Left ventricle myocardium superior (tissue), 1 donor: ENCODE measurements at regions not wholly inside any gene's neighbourhood (a gene's known extent, or its start where the extent isn't known, plus 50 kb on each side); places are given as distances from the start of the nearest gene placed in this dataset.
"Not testable (repeated sequence)": the region's sequence is repeated elsewhere in the genome, so short reads cannot be mapped to it uniquely, and the experiment has no call there.

Source experiments
- ATAC-seq: fragments of 200-7000 bp; cut with Tn5 transposase; one replicate; pipeline ENCODE4 v1.9.1; 2020; ENCODE audit warnings: mild to moderate bottlenecking, moderate library complexity
- DNase-seq: peaks from one replicate; pipeline ENCODE4 v3.0.0-alpha.2; 2020
- intact Hi-C: fragments of 100-400 bp; cut with micrococcal nuclease; formaldehyde crosslinking; loops from one replicate; pipeline ENCODE4 v1.11.0; 2022
- donor health status: DM: no; HTN: yes; CAD: no; lungs with severe emphysema.

GRCh38 chr10:109062371-109062770, 860.9 kb downstream of the XPNPEP1 start:
- DNase-seq, result no peak
- no peak for ATAC-seq
- intact Hi-C loops, result no loop called here

- intact Hi-C loops, result no loop called here
- ATAC-seq (no peak), DNase-seq (no peak)
Observed at GRCh38 chr10:109055243-109055642, 868.1 kb downstream of the XPNPEP1 start.

GRCh38 chr10:109047856-109048255, 875.5 kb downstream of the XPNPEP1 start:
- no peak for ATAC-seq
- no peak for DNase-seq
- intact Hi-C loops, result no loop called here

- ATAC-seq, intact Hi-C loops, DNase-seq: not testable (repeated sequence)
Observed at GRCh38 chr10:109046427-109046826, 876.9 kb downstream of the XPNPEP1 start.

GRCh38 chr10:109040622-109041021, 882.7 kb downstream of the XPNPEP1 start:
- DNase-seq (no peak), ATAC-seq (no peak)
- intact Hi-C loops, result no loop called here

- intact Hi-C loops, result no loop called here
- no peak for DNase-seq
- ATAC-seq, result no peak
Observed at GRCh38 chr10:109037978-109038377, 885.3 kb downstream of the XPNPEP1 start.

- ATAC-seq, result no peak
- intact Hi-C loops, result no loop called here
- no peak for DNase-seq
Observed at GRCh38 chr10:109030581-109031210, 892.6 kb downstream of the XPNPEP1 start.

- intact Hi-C loops, result no loop called here
- ATAC-seq, result no peak
Observed at GRCh38 chr10:109029870-109030269, 893.4 kb downstream of the XPNPEP1 start.

GRCh38 chr10:109027534-109028185, 895.7 kb downstream of the XPNPEP1 start:
- ATAC-seq, result no peak
- no peak for DNase-seq
- intact Hi-C loops, result no loop called here

More at GRCh38 chr10:109029870-109030269, 893.4 kb downstream of the XPNPEP1 start:
- no peak for DNase-seq

- ATAC-seq (no peak), DNase-seq (no peak)
- intact Hi-C loops, result no loop called here
Observed at GRCh38 chr10:109025172-109025571, 898.1 kb downstream of the XPNPEP1 start.

GRCh38 chr10:109022417-109023049, 900.8 kb downstream of the XPNPEP1 start:
- intact Hi-C loops, result no loop called here
- ATAC-seq, result no peak
- DNase-seq, result no peak

- DNase-seq (no peak), ATAC-seq (no peak)
- intact Hi-C loops, result loop anchor here (5.0 kb wide), 1 partner anchor 122 kb away; no protein-coding TSS in a partner anchor
Observed at GRCh38 chr10:109019001-109019424, 904.3 kb downstream of the XPNPEP1 start.

- DNase-seq (no peak), ATAC-seq (no peak)
- intact Hi-C loops, result no loop called here
Observed at GRCh38 chr10:109007514-109007913, 915.8 kb downstream of the XPNPEP1 start.

- no peak for ATAC-seq
- intact Hi-C loops, result no loop called here
- no peak for DNase-seq
Observed at GRCh38 chr10:108990441-108990840, 932.9 kb downstream of the XPNPEP1 start.

- ATAC-seq (no peak), DNase-seq (no peak)
- intact Hi-C loops, result no loop called here
Observed at GRCh38 chr10:108989976-108990375, 933.3 kb downstream of the XPNPEP1 start.

- DNase-seq (no peak), ATAC-seq (no peak)
- intact Hi-C loops, result no loop called here
Observed at GRCh38 chr10:108982159-108982558, 941.2 kb downstream of the XPNPEP1 start.

GRCh38 chr10:108980869-108981268, 942.4 kb downstream of the XPNPEP1 start:
- ATAC-seq (no peak), DNase-seq (no peak)
- intact Hi-C loops, result no loop called here

GRCh38 chr10:108975459-108976058, 947.8 kb downstream of the XPNPEP1 start:
- DNase-seq, result no peak
- ATAC-seq, result no peak
- intact Hi-C loops, result no loop called here

GRCh38 chr10:108970016-108970415, 953.3 kb downstream of the XPNPEP1 start:
- ATAC-seq (no peak), DNase-seq (no peak)
- intact Hi-C loops, result no loop called here

GRCh38 chr10:108966411-108966810, 956.9 kb downstream of the XPNPEP1 start:
- no peak for ATAC-seq

More at GRCh38 chr10:108966411-108966810, 956.9 kb downstream of the XPNPEP1 start:
- no peak for DNase-seq
- intact Hi-C loops, result no loop called here
